ENCODE measurements at regions not wholly inside any gene's neighbourhood (a gene's known extent, or its start where the extent isn't known, plus 50 kb on each side); places are given as distances from the start of the nearest gene placed in this dataset.
"Not testable (repeated sequence)": the region's sequence is repeated elsewhere in the genome, so short reads cannot be mapped to it uniquely, and the experiment has no call there.

GRCh38 chr1:170804419-170804818 lies 130.9 kb upstream of the MROH9 start:
- DNase-seq (ENCODE audit: low read depth) = no peak
- H3K4me3 ChIP-seq (ENCODE audit: low read length) = no peak overlapping the region
- TF ChIP-seq, protein P1, sequence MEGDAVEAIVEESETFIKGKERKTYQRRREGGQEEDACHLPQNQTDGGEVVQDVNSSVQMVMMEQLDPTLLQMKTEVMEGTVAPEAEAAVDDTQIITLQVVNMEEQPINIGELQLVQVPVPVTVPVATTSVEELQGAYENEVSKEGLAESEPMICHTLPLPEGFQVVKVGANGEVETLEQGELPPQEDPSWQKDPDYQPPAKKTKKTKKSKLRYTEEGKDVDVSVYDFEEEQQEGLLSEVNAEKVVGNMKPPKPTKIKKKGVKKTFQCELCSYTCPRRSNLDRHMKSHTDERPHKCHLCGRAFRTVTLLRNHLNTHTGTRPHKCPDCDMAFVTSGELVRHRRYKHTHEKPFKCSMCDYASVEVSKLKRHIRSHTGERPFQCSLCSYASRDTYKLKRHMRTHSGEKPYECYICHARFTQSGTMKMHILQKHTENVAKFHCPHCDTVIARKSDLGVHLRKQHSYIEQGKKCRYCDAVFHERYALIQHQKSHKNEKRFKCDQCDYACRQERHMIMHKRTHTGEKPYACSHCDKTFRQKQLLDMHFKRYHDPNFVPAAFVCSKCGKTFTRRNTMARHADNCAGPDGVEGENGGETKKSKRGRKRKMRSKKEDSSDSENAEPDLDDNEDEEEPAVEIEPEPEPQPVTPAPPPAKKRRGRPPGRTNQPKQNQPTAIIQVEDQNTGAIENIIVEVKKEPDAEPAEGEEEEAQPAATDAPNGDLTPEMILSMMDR (IDR thresholded peaks at IDR 0.05; ENCODE audit: insufficient read depth, low read depth, low read length, missing control alignments) = no peak

GRCh38 chr1:170804879-170805278 lies 130.5 kb upstream of the MROH9 start:
- no peak for DNase-seq (ENCODE audit: low read depth)
- H3K4me3 ChIP-seq (ENCODE audit: low read length) = no peak overlapping the region
- TF ChIP-seq, protein P1 (IDR thresholded peaks at IDR 0.05; ENCODE audit: insufficient read depth, low read depth, low read length, missing control alignments) = no peak

DNA sequence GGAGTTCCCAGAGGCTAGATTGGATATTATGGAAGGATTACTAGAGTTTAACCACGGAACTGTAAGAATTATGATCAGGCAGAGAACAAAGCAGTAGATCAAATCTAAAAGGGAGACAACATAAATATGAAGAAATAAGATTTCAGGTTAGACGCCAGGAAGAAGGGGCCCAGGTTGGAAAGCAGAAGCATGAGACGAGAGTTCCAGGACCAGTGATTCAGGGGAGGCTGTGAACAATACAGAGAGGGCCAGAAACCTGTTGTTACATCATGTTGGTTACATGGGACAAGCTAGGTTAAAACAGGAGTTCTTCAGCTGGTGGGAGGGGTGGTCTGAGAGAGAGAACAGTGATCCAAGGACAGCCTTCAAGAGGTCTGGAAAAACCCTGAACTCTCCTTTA lies 128.4 kb upstream of the MROH9 start:
- TF ChIP-seq, protein P1 (IDR thresholded peaks at IDR 0.05; ENCODE audit: insufficient read depth, low read depth, low read length, missing control alignments) = no peak
- no peak for DNase-seq (ENCODE audit: low read depth)
- H3K4me3 ChIP-seq (ENCODE audit: low read length) = no peak overlapping the region

GRCh38 chr1:170807432-170807831 lies 127.9 kb upstream of the MROH9 start:
- peak; percentile 59 for DNase-seq (ENCODE audit: low read depth)
- TF ChIP-seq, protein P1 (IDR thresholded peaks at IDR 0.05; ENCODE audit: insufficient read depth, low read depth, low read length, missing control alignments) = no peak
- H3K4me3 ChIP-seq (ENCODE audit: low read length) = no peak overlapping the region

DNA sequence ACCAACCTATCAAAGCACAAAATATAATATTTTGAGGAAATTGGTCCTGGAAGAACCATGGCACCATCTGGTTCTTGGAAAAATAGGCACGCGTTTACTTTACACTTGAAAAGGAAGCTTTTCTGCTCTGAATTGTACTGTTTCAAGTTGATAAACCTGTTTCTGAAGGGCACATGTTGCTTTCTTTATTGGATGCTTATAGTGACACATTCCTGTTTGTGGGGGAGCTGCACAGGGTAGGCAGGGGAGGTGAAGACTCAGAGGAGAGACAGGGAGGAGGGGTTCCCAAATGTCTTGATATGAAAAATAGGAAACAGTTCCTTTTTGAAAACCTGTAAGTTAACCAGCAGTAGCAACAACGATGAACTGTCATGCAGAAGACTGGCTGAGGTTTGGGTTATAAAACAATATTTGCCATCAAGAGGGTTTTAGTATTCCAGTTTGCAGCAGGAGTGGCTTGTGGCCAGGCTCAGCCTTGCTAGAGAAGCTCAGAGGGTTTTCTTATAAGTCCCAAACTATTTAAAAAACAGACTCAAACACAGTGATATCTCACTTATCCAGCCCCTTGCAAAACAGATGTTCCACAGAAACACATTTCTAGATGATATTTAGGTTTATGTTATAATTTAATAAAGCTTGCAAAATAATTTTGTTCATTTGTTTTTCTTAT lies 127.0 kb upstream of the MROH9 start:
- TF ChIP-seq, protein P1 (IDR thresholded peaks at IDR 0.05; ENCODE audit: insufficient read depth, low read depth, low read length, missing control alignments) = no peak
- no peak for DNase-seq (ENCODE audit: low read depth)
- no peak overlapping the region for H3K4me3 ChIP-seq (ENCODE audit: low read length)

DNA sequence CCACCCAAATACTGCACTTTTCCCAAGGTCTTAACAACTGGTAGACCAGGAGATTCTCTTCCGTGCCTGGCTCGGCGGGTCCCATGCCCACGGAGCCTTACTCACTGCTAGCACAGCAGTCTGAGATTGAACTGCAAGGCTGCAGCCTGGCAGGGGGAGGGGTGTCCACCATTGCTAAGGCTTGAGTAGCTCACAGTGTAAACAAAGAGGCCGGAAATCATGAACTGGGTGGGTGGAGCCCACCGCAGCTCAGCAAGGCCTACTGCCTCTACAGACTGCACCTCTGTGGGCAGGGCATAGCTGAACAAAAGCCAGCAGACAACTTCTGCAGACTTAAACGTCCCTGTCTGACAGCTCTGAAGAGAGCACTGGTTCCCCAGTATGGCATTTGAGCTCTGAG lies 124.3 kb upstream of the MROH9 start:
- not testable (repeated sequence) for H3K4me3 ChIP-seq (ENCODE audit: low read length)
- peak; percentile 2 for DNase-seq (ENCODE audit: low read depth)

DNA sequence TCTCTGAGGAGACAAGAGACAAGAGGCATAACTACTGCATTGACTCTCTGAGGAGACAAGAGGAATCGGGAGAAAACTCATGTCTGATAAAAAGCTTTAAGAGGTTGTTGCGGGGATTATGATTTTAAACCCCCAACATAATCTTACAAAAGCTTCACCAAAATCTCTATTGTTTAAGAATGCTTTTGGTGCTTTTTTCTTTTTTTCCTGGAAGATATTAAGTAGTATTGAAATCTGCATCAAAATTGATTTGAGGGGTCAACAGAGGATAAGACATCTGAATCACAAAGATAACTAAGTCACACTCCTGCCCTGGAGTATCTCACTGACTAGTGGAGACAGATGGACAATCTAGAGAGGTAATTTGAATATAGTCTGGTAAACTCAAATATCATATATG lies 115.6 kb upstream of the MROH9 start:
- no peak for DNase-seq (ENCODE audit: low read depth)
- H3K4me3 ChIP-seq (ENCODE audit: low read length) = no peak overlapping the region
- TF ChIP-seq, protein P1 (IDR thresholded peaks at IDR 0.05; ENCODE audit: insufficient read depth, low read depth, low read length, missing control alignments) = no peak
